ENCODE measurements at regions not wholly inside any gene's neighbourhood (a gene's known extent, or its start where the extent isn't known, plus 50 kb on each side); places are given as distances from the start of the nearest gene placed in this dataset.

DNA sequence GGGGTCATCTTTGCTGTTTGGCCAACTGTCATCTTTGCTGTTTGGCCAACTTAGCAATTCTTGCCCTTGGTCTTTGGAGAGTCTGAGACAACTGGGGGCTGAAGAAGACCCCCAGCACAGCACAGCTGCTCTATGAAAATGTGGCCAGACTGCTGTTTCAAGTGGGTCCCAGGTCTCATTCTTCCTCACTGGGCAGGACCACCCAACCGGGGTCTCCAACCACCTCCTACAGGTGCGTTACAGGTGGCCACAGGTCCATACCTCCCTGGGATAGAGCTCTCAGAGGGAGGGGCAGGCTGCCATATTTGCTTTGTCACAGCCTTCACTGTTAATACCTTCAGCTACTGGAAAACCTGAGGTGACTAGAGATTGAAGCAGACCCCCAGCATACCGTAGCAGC is 82.1 kb upstream of the TCEAL2 start:
- TF ChIP-seq, protein P1, sequence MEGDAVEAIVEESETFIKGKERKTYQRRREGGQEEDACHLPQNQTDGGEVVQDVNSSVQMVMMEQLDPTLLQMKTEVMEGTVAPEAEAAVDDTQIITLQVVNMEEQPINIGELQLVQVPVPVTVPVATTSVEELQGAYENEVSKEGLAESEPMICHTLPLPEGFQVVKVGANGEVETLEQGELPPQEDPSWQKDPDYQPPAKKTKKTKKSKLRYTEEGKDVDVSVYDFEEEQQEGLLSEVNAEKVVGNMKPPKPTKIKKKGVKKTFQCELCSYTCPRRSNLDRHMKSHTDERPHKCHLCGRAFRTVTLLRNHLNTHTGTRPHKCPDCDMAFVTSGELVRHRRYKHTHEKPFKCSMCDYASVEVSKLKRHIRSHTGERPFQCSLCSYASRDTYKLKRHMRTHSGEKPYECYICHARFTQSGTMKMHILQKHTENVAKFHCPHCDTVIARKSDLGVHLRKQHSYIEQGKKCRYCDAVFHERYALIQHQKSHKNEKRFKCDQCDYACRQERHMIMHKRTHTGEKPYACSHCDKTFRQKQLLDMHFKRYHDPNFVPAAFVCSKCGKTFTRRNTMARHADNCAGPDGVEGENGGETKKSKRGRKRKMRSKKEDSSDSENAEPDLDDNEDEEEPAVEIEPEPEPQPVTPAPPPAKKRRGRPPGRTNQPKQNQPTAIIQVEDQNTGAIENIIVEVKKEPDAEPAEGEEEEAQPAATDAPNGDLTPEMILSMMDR (IDR thresholded peaks at IDR 0.05; ENCODE audit: poor library complexity, severe bottlenecking), result no peak
- no peak for TF ChIP-seq POLR2AphosphoS5 (IDR thresholded peaks at IDR 0.05)
- TF ChIP-seq EZH2 (IDR thresholded peaks at IDR 0.05; ENCODE audit: borderline replicate concordance, insufficient read depth, low read length, poor library complexity, severe bottlenecking), result no peak
- TF ChIP-seq SMC3 (conservative IDR thresholded peaks at IDR 0.05; ENCODE audit: poor library complexity), result no peak
